ENCODE measurements at regions not wholly inside any gene's neighbourhood (a gene's known extent, or its start where the extent isn't known, plus 50 kb on each side); places are given as distances from the start of the nearest gene placed in this dataset.

GRCh38 chr4:110278127-110278526 is 79.7 kb upstream of the ELOVL6 start:
- no peak for DNase-seq (ENCODE audit: low spot score)

- peak; percentile 71 for DNase-seq (ENCODE audit: low spot score)
Observed at GRCh38 chr4:110275871-110276270, 77.5 kb upstream of the ELOVL6 start.

GRCh38 chr4:110271986-110272385 is 73.6 kb upstream of the ELOVL6 start:
- no peak for DNase-seq (ENCODE audit: low spot score)

- DNase-seq (ENCODE audit: low spot score) = peak; percentile 67
Observed at GRCh38 chr4:110270492-110271197, 72.2 kb upstream of the ELOVL6 start.

- no peak for DNase-seq (ENCODE audit: low spot score)
Observed at GRCh38 chr4:110268790-110269189, 70.4 kb upstream of the ELOVL6 start.

- no peak for DNase-seq (ENCODE audit: low spot score)
Observed at GRCh38 chr4:110268352-110268751, 69.9 kb upstream of the ELOVL6 start.

- no peak for DNase-seq (ENCODE audit: low spot score)
Observed at GRCh38 chr4:110266136-110266535, 67.7 kb upstream of the ELOVL6 start.

- no peak for DNase-seq (ENCODE audit: low spot score)
Observed at GRCh38 chr4:110265001-110265400, 66.6 kb upstream of the ELOVL6 start.

GRCh38 chr4:110260299-110260698 is 61.9 kb upstream of the ELOVL6 start:
- DNase-seq (ENCODE audit: low spot score) = no peak

GRCh38 chr4:110250023-110250387 is 51.6 kb upstream of the ELOVL6 start:
- DNase-seq (ENCODE audit: low spot score) = no peak

GRCh38 chr4:110248831-110249253 is 50.4 kb upstream of the ELOVL6 start:
- DNase-seq (ENCODE audit: low spot score) = no peak
